Ishikawa (cell line): ENCODE measurements at regions not wholly inside any gene's neighbourhood (a gene's known extent, or its start where the extent isn't known, plus 50 kb on each side); places are given as distances from the start of the nearest gene placed in this dataset.

Source experiments
- CEBPB ChIP-seq: IDR thresholded peaks from 2 replicates; pipeline ENCODE4 v1.6.1; 2012
- CREB1 ChIP-seq: IDR thresholded peaks from 2 replicates; pipeline ENCODE4 v1.6.1; 2012; ENCODE audit warnings: low read depth
- EGR1 ChIP-seq: IDR thresholded peaks from 2 replicates; pipeline ENCODE4 v1.6.1; 2012
- EP300 ChIP-seq: IDR thresholded peaks from 2 replicates; pipeline ENCODE4 v1.6.1; 2012; ENCODE audit warnings: borderline replicate concordance
- NFIC ChIP-seq: IDR thresholded peaks from 2 replicates; pipeline ENCODE4 v1.6.1; 2012
- RAD21 ChIP-seq: IDR thresholded peaks from 2 replicates; pipeline ENCODE4 v1.6.1; 2012; ENCODE audit warnings: low read depth
- REST ChIP-seq: IDR thresholded peaks from 2 replicates; pipeline ENCODE4 v1.6.1; 2012; ENCODE audit warnings: low read depth, mild to moderate bottlenecking
- TCF12 ChIP-seq: IDR thresholded peaks from 2 replicates; pipeline ENCODE4 v1.6.1; 2012; ENCODE audit warnings: low read depth
- USF1 ChIP-seq: IDR thresholded peaks from 2 replicates; pipeline ENCODE4 v1.6.1; 2012

GRCh38 chr3:5423523-5423922, 236.0 kb downstream of the EDEM1 start:
- TF ChIP-seq RAD21: no peak
- TF ChIP-seq EGR1: no peak
- no peak for TF ChIP-seq CREB1
- TF ChIP-seq EP300: no peak
- no peak for TF ChIP-seq USF1
- TF ChIP-seq NFIC: no peak
- TF ChIP-seq REST: no peak
- no peak for TF ChIP-seq TCF12
- no peak for TF ChIP-seq CEBPB
